Adipocyte (in vitro differentiated cells): ENCODE measurements at regions not wholly inside any gene's neighbourhood (a gene's known extent, or its start where the extent isn't known, plus 50 kb on each side); places are given as distances from the start of the nearest gene placed in this dataset.
"Not testable (repeated sequence)": the region's sequence is repeated elsewhere in the genome, so short reads cannot be mapped to it uniquely, and the experiment has no call there.

Source experiments
- DNase-seq: peaks from one replicate; pipeline ENCODE4 v3.0.0-alpha.2; 2015; ENCODE audit warnings: low read depth
- H3K27me3 ChIP-seq: replicated peaks from 2 replicates; pipeline ENCODE4 v1.7.0; 2013; ENCODE audit warnings: mild to moderate bottlenecking, low read length, moderate library complexity; ENCODE audit not compliant: control insufficient read depth, insufficient read depth
- H3K36me3 ChIP-seq: 2 replicates; pipeline ENCODE4 v1.7.0; 2013; ENCODE audit warnings: low read length, mild to moderate bottlenecking, moderate library complexity; ENCODE audit not compliant: control insufficient read depth, insufficient read depth, severe bottlenecking
- H3K4me1 ChIP-seq: 2 replicates; pipeline ENCODE4 v1.7.0; 2013; ENCODE audit warnings: mild to moderate bottlenecking, low read length, moderate library complexity; ENCODE audit not compliant: control insufficient read depth, insufficient read depth
- H3K4me3 ChIP-seq: 2 replicates; pipeline ENCODE4 v1.7.0; 2013; ENCODE audit warnings: mild to moderate bottlenecking, low read length, moderate library complexity
- H3K9ac ChIP-seq: 2 replicates; pipeline ENCODE4 v1.7.0; 2013; ENCODE audit warnings: mild to moderate bottlenecking, low read length, moderate library complexity
- H3K9me3 ChIP-seq: 2 replicates; pipeline ENCODE4 v1.7.0; 2013; ENCODE audit warnings: mild to moderate bottlenecking, low read length, moderate library complexity; ENCODE audit not compliant: control insufficient read depth

GRCh38 chr5:164326219-164326618 is 820.8 kb downstream of the MAT2B start:
- no peak for DNase-seq
- no peak overlapping the region for H3K9ac ChIP-seq
- H3K4me1 ChIP-seq: no peaks in the 10 kb centered on the region
- H3K4me3 ChIP-seq: no peak overlapping the region
- H3K9me3 ChIP-seq: peaks cover 19% of the 10 kb centered on the region
- H3K36me3 ChIP-seq: no peaks in the 10 kb centered on the region
- no peaks in the 10 kb centered on the region for H3K27me3 ChIP-seq

GRCh38 chr5:164327166-164327565 is 821.7 kb downstream of the MAT2B start:
- H3K36me3 ChIP-seq, H3K4me1 ChIP-seq, H3K9ac ChIP-seq, H3K4me3 ChIP-seq, H3K27me3 ChIP-seq, DNase-seq: not testable (repeated sequence)
- peaks cover 19% of the 10 kb centered on the region for H3K9me3 ChIP-seq

- no peaks in the 10 kb centered on the region for H3K27me3 ChIP-seq
- no peak overlapping the region for H3K9ac ChIP-seq
- H3K4me3 ChIP-seq: no peak overlapping the region
- DNase-seq: no peak
- H3K36me3 ChIP-seq: no peaks in the 10 kb centered on the region
- H3K4me1 ChIP-seq: peaks cover 21% of the 10 kb centered on the region
- H3K9me3 ChIP-seq: peaks cover 3% of the 10 kb centered on the region
Measured at GRCh38 chr5:164332349-164333196, 827.2 kb downstream of the MAT2B start.

GRCh38 chr5:164335837-164336236 is 830.4 kb downstream of the MAT2B start:
- Histone ChIP-seq H3K4me3 (peak overlapping the region; percentile 17), H3K9me3 (no peaks in the 10 kb centered on the region), H3K27me3 (no peaks in the 10 kb centered on the region), H3K4me1 (peaks cover 24% of the 10 kb centered on the region), H3K36me3 (no peaks in the 10 kb centered on the region), H3K9ac (peak overlapping the region; percentile 75)
- DNase-seq: peak; percentile 77

- Histone ChIP-seq H3K4me1 (peaks cover 28% of the 10 kb centered on the region), H3K36me3 (no peaks in the 10 kb centered on the region), H3K4me3 (peak overlapping the region; percentile 17), H3K27me3 (no peaks in the 10 kb centered on the region), H3K9ac (peak overlapping the region; percentile 75), H3K9me3 (no peaks in the 10 kb centered on the region)
- no peak for DNase-seq
Measured at GRCh38 chr5:164336276-164336675, 830.9 kb downstream of the MAT2B start.

- Histone ChIP-seq H3K4me1 (peaks cover 31% of the 10 kb centered on the region), H3K9me3 (no peaks in the 10 kb centered on the region), H3K27me3 (no peaks in the 10 kb centered on the region), H3K9ac (peak overlapping the region; percentile 75), H3K36me3 (no peaks in the 10 kb centered on the region), H3K4me3 (peak overlapping the region; percentile 17)
- DNase-seq: peak; percentile 90
Measured at GRCh38 chr5:164336906-164337305, 831.5 kb downstream of the MAT2B start.

- no peak overlapping the region for H3K9ac ChIP-seq
- H3K36me3 ChIP-seq: no peaks in the 10 kb centered on the region
- H3K27me3 ChIP-seq: no peaks in the 10 kb centered on the region
- no peak for DNase-seq
- H3K4me3 ChIP-seq: no peak overlapping the region
- H3K9me3 ChIP-seq: no peaks in the 10 kb centered on the region
- peaks cover 36% of the 10 kb centered on the region for H3K4me1 ChIP-seq
Measured at GRCh38 chr5:164341056-164341619, 835.7 kb downstream of the MAT2B start.

- peak; percentile 80 for DNase-seq
Measured at GRCh38 chr5:164345173-164345849, 839.9 kb downstream of the MAT2B start.

GRCh38 chr5:164345853-164346252 is 840.4 kb downstream of the MAT2B start:
- Histone ChIP-seq H3K4me3 (no peak overlapping the region), H3K36me3 (no peaks in the 10 kb centered on the region), H3K27me3 (no peaks in the 10 kb centered on the region), H3K9me3 (no peaks in the 10 kb centered on the region), H3K4me1 (peaks cover 31% of the 10 kb centered on the region), H3K9ac (no peak overlapping the region)
- no peak for DNase-seq

More at GRCh38 chr5:164345173-164345849, 839.9 kb downstream of the MAT2B start:
- H3K27me3 ChIP-seq: no peaks in the 10 kb centered on the region
- no peaks in the 10 kb centered on the region for H3K9me3 ChIP-seq
- H3K36me3 ChIP-seq: no peaks in the 10 kb centered on the region
- no peak overlapping the region for H3K4me3 ChIP-seq
- peaks cover 25% of the 10 kb centered on the region for H3K4me1 ChIP-seq
- no peak overlapping the region for H3K9ac ChIP-seq

- no peaks in the 10 kb centered on the region for H3K9me3 ChIP-seq
- H3K36me3 ChIP-seq: no peaks in the 10 kb centered on the region
- no peaks in the 10 kb centered on the region for H3K27me3 ChIP-seq
- H3K4me3 ChIP-seq: no peak overlapping the region
- DNase-seq: no peak
- H3K4me1 ChIP-seq: peaks cover 35% of the 10 kb centered on the region
- no peak overlapping the region for H3K9ac ChIP-seq
Measured at GRCh38 chr5:164346785-164347630, 841.6 kb downstream of the MAT2B start.
